ENCODE measurements at regions not wholly inside any gene's neighbourhood (a gene's known extent, or its start where the extent isn't known, plus 50 kb on each side); places are given as distances from the start of the nearest gene placed in this dataset.

DNA sequence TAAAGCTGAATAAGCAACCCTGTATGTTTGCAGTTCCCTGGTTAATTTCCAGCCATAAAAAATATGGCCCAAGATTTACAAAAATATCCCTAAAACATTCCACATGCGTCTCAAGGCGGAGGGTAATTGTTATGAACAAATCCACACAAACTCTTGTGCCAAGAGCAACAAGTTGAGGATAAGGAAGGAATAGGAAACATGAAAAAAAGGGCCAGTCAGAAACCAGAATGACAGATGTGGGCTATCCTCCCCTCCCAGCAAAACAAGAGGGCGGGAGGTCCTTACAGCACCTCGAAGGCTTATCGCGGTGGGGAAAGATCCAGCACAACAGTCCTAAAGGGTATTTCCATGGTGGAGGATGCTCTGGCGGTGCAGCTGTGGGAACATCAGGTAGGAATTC is 155.6 kb upstream of the HES1 start:
- Histone ChIP-seq H3K9me1 (ENCODE audit: control insufficient read depth, extremely low read depth, insufficient read depth, low read length) (no peaks in the 10 kb centered on the region), H3K4me1 (ENCODE audit: control insufficient read depth, extremely low read depth, insufficient read depth, low read length) (peaks cover 29% of the 10 kb centered on the region), H3K27me3 (ENCODE audit: control insufficient read depth, extremely low read depth, insufficient read depth, low read length) (no peaks in the 10 kb centered on the region), H3K36me3 (ENCODE audit: control insufficient read depth in 2 of 2, extremely low read depth in 1 of 2, insufficient read depth in 2 of 2, low read length in 2 of 2) (no peaks in the 10 kb centered on the region), H3K4me2 (ENCODE audit: control insufficient read depth, extremely low read depth, insufficient read depth, low read depth, low read length) (no peak overlapping the region), H4K20me1 (ENCODE audit: control insufficient read depth, extremely low read depth, insufficient read depth, low read length) (no peaks in the 10 kb centered on the region), H2AFZ (ENCODE audit: control insufficient read depth, low read length) (no peak overlapping the region), H3K79me2 (ENCODE audit: control insufficient read depth, insufficient read depth, low read length) (no peaks in the 10 kb centered on the region), H3K4me3 (ENCODE audit: control insufficient read depth in 2 of 3, extremely low read depth in 1 of 3, insufficient read depth in 2 of 3, low read depth in 1 of 3, low read length in 3 of 3) (no peak overlapping the region), H3K9ac (ENCODE audit: control insufficient read depth, extremely low read depth, insufficient read depth, low read length) (no peak overlapping the region), H3K9me3 (ENCODE audit: control insufficient read depth, low read depth, low read length) (no peaks in the 10 kb centered on the region), H3K27ac (ENCODE audit: control insufficient read depth, insufficient read depth, low read length) (no peak overlapping the region)
- no peak for FAIRE-seq
- dilution Hi-C loops (cut with MboI; ENCODE audit: extremely low pct_ligation_motif_present, low sequenced_read_pairs) = no loop called here
- TF ChIP-seq, protein P1, sequence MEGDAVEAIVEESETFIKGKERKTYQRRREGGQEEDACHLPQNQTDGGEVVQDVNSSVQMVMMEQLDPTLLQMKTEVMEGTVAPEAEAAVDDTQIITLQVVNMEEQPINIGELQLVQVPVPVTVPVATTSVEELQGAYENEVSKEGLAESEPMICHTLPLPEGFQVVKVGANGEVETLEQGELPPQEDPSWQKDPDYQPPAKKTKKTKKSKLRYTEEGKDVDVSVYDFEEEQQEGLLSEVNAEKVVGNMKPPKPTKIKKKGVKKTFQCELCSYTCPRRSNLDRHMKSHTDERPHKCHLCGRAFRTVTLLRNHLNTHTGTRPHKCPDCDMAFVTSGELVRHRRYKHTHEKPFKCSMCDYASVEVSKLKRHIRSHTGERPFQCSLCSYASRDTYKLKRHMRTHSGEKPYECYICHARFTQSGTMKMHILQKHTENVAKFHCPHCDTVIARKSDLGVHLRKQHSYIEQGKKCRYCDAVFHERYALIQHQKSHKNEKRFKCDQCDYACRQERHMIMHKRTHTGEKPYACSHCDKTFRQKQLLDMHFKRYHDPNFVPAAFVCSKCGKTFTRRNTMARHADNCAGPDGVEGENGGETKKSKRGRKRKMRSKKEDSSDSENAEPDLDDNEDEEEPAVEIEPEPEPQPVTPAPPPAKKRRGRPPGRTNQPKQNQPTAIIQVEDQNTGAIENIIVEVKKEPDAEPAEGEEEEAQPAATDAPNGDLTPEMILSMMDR (optimal IDR thresholded peaks at IDR 0.05 in 1 of 3, IDR thresholded peaks at IDR 0.05 in 1 of 3, conservative IDR thresholded peaks at IDR 0.05 in 1 of 3; ENCODE audit: extremely low read depth in 1 of 3, insufficient read depth in 2 of 3, low read length in 3 of 3) = no peak
- no peak for TF ChIP-seq EZH2 (IDR thresholded peaks at IDR 0.05; ENCODE audit: low read length)
- DNase-seq (ENCODE audit: low read depth, low spot score) = no peak

DNA sequence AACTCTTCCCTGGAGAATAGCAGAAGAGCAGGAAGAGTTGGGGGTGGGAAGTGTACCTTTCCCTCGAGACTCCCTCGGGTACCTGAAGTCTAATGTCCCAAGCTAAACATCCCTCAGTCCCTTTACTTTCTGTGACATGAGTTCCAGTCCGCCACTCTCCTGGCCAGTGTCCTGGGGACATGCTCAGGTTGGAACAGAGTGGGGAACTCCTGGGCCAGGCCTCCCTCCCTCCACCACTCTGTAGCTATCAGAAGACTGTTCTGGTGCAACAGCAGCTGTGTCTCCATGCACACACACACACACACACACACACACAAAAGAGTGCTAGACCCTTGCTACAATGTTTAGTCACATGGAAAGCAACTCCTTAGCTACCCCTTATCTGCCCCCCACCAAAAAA is 155.0 kb upstream of the HES1 start:
- FAIRE-seq (no peak), DNase-seq (ENCODE audit: low read depth, low spot score) (no peak)
- no peaks in the 10 kb centered on the region for H3K79me2 ChIP-seq (ENCODE audit: control insufficient read depth, insufficient read depth, low read length)
- no peaks in the 10 kb centered on the region for H4K20me1 ChIP-seq (ENCODE audit: control insufficient read depth, extremely low read depth, insufficient read depth, low read length)
- H3K36me3 ChIP-seq (ENCODE audit: control insufficient read depth in 2 of 2, extremely low read depth in 1 of 2, insufficient read depth in 2 of 2, low read length in 2 of 2) = no peaks in the 10 kb centered on the region
- no peak overlapping the region for H3K4me3 ChIP-seq (ENCODE audit: control insufficient read depth in 2 of 3, extremely low read depth in 1 of 3, insufficient read depth in 2 of 3, low read depth in 1 of 3, low read length in 3 of 3)
- dilution Hi-C loops (cut with MboI; ENCODE audit: extremely low pct_ligation_motif_present, low sequenced_read_pairs) = no loop called here
- no peaks in the 10 kb centered on the region for H3K27me3 ChIP-seq (ENCODE audit: control insufficient read depth, extremely low read depth, insufficient read depth, low read length)
- peaks cover 29% of the 10 kb centered on the region for H3K4me1 ChIP-seq (ENCODE audit: control insufficient read depth, extremely low read depth, insufficient read depth, low read length)
- no peak overlapping the region for H3K27ac ChIP-seq (ENCODE audit: control insufficient read depth, insufficient read depth, low read length)
- no peak for TF ChIP-seq EZH2 (IDR thresholded peaks at IDR 0.05; ENCODE audit: low read length)
- TF ChIP-seq, protein P1 (optimal IDR thresholded peaks at IDR 0.05 in 1 of 3, IDR thresholded peaks at IDR 0.05 in 1 of 3, conservative IDR thresholded peaks at IDR 0.05 in 1 of 3; ENCODE audit: extremely low read depth in 1 of 3, insufficient read depth in 2 of 3, low read length in 3 of 3) = no peak
- no peak overlapping the region for H3K4me2 ChIP-seq (ENCODE audit: control insufficient read depth, extremely low read depth, insufficient read depth, low read depth, low read length)
- H2AFZ ChIP-seq (ENCODE audit: control insufficient read depth, low read length) = no peak overlapping the region
- H3K9me1 ChIP-seq (ENCODE audit: control insufficient read depth, extremely low read depth, insufficient read depth, low read length) = no peaks in the 10 kb centered on the region
- no peak overlapping the region for H3K9ac ChIP-seq (ENCODE audit: control insufficient read depth, extremely low read depth, insufficient read depth, low read length)
- H3K9me3 ChIP-seq (ENCODE audit: control insufficient read depth, low read depth, low read length) = no peaks in the 10 kb centered on the region

Measured in keratinocyte (primary cell).